Effector memory CD8-positive, alpha-beta T cell (primary cell): ENCODE measurements at regions not wholly inside any gene's neighbourhood (a gene's known extent, or its start where the extent isn't known, plus 50 kb on each side); places are given as distances from the start of the nearest gene placed in this dataset.

Source experiments
- ATAC-seq: fragments of 150-1000 bp; cut with Tn5 transposase; replicated peaks from 2 replicates; pipeline ENCODE4 v1.10.0; 2021; ENCODE audit warnings: mild to moderate bottlenecking, moderate library complexity
- DNase-seq, 3 experiments: peaks; one replicate each; pipeline ENCODE4 v3.0.0; 2021
- H3K27ac Mint-ChIP-seq, 2 donors: one replicate each; pipeline ENCODE4 v1.8.0; 2022; ENCODE audit warnings: mild to moderate bottlenecking in 2 of 2, mixed read lengths in 2 of 2, moderate library complexity in 2 of 2
- H3K27me3 Mint-ChIP-seq, 2 donors: one replicate each; pipeline ENCODE4 v1.8.0; 2022; ENCODE audit warnings: mixed read lengths in 2 of 2
- H3K36me3 Mint-ChIP-seq: one replicate; pipeline ENCODE4 v1.8.0; 2022; ENCODE audit warnings: mild to moderate bottlenecking, moderate library complexity, mixed read lengths; ENCODE audit not compliant: insufficient read depth
- H3K4me1 Mint-ChIP-seq, 2 donors: one replicate each; pipeline ENCODE4 v1.8.0; 2022; ENCODE audit warnings: low read depth in 2 of 2, mixed read lengths in 2 of 2
- H3K4me3 Mint-ChIP-seq, 2 donors: one replicate each; pipeline ENCODE4 v1.8.0; 2022; ENCODE audit warnings: mild to moderate bottlenecking in 2 of 2, mixed read lengths in 2 of 2, moderate library complexity in 2 of 2
- H3K9me3 Mint-ChIP-seq, 2 donors: one replicate each; pipeline ENCODE4 v1.8.0; 2022; ENCODE audit warnings: mixed read lengths in 2 of 2

DNA sequence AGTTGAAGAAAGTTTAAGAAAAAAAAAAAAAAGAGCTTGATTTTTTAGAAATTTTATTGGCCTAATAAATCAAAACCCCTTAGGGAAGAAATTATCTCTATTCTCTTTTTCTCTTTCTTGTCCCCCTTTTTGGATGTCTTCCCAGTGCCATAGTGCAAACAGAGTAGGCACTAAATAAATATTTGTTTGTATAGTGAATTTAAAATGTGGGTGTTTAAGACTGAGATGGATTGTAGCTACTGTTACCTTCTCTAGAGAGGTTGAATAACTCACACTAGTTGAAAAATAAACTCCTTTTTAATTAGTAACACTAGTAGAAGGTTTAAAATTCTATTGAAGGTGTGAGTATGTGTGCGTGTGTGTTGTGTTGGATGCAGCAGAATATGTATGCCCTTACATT lies 783.8 kb downstream of the NXPH1 start:
- H3K9me3 Mint-ChIP-seq: peaks cover 4 to 9% of the 10 kb centered on the region in 2 donors
- H3K4me1 Mint-ChIP-seq: no peaks in the 10 kb centered on the region
- no peaks in the 10 kb centered on the region for H3K36me3 Mint-ChIP-seq
- no peaks in the 10 kb centered on the region for H3K27me3 Mint-ChIP-seq
- DNase-seq (no peak), ATAC-seq (no peak)
- H3K27ac Mint-ChIP-seq: no peak overlapping the region
- H3K4me3 Mint-ChIP-seq: no peak overlapping the region

GRCh38 chr7:9226500-9226899 lies 793.1 kb downstream of the NXPH1 start:
- no peaks in the 10 kb centered on the region for H3K4me1 Mint-ChIP-seq
- no peak overlapping the region for H3K4me3 Mint-ChIP-seq
- no peaks in the 10 kb centered on the region for H3K27me3 Mint-ChIP-seq
- H3K36me3 Mint-ChIP-seq: no peaks in the 10 kb centered on the region
- no peak for ATAC-seq
- DNase-seq: no peak
- H3K9me3 Mint-ChIP-seq: peaks cover 0 to 6% of the 10 kb centered on the region in 2 donors
- no peak overlapping the region for H3K27ac Mint-ChIP-seq

GRCh38 chr7:9231630-9232121 lies 798.3 kb downstream of the NXPH1 start:
- no peak for ATAC-seq
- Mint-ChIP-seq H3K36me3 (no peaks in the 10 kb centered on the region), H3K4me1 (no peaks in the 10 kb centered on the region), H3K4me3 (no peak overlapping the region), H3K27me3 (no peaks in the 10 kb centered on the region), H3K27ac (no peak overlapping the region), H3K9me3 (peaks cover 6 to 9% of the 10 kb centered on the region in 2 donors)
- no peak for DNase-seq

GRCh38 chr7:9240001-9240400 lies 806.6 kb downstream of the NXPH1 start:
- no peak for ATAC-seq
- no peak overlapping the region for H3K27ac Mint-ChIP-seq
- H3K27me3 Mint-ChIP-seq: no peaks in the 10 kb centered on the region
- H3K4me3 Mint-ChIP-seq: no peak overlapping the region
- H3K36me3 Mint-ChIP-seq: no peaks in the 10 kb centered on the region
- no peaks in the 10 kb centered on the region for H3K4me1 Mint-ChIP-seq
- peaks cover 11 to 17% of the 10 kb centered on the region in 2 donors for H3K9me3 Mint-ChIP-seq
- no peak for DNase-seq

DNA sequence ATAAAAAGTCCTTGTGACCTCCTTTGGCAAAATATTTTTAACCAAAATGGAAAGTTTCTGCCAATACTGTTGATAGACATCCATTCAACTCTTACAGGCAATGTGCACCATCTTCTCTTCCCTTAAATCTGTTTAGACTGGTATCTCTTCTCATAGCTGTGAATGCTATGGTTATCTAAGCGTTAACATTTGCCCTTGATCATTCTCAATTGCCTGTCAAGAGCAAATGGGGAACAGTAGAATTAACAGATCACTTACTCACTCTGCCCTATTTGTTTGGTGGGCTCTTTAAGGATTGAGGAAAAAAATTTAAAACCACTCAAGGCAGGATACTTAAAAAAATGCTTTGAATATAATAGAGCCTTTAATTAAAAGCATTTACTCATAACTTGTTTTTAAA lies 808.4 kb downstream of the NXPH1 start:
- no peak overlapping the region for H3K4me3 Mint-ChIP-seq
- DNase-seq (no peak), ATAC-seq (no peak)
- H3K36me3 Mint-ChIP-seq: no peaks in the 10 kb centered on the region
- peaks cover 8 to 9% of the 10 kb centered on the region in 2 donors for H3K9me3 Mint-ChIP-seq
- H3K4me1 Mint-ChIP-seq: no peaks in the 10 kb centered on the region
- no peak overlapping the region for H3K27ac Mint-ChIP-seq
- H3K27me3 Mint-ChIP-seq: no peaks in the 10 kb centered on the region

DNA sequence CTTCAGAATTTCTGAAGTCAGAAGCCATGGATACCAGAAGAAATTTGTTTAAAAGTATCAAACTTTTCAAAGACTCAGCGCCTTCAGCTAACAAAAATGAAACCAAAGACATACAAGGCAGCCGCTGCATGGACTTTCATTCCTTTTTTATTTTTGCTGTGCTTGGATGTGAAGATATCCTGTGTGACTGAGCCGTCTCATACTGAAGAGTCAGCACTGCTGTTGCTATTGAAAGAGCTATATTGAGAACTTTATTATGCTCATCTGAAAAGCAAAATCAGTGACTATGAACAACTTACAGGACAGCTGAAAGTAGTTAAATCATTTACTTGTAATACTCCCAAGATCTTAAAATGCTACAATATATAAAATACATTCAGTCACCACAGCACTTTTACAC lies 809.2 kb downstream of the NXPH1 start:
- Mint-ChIP-seq H3K9me3 (peaks cover 8 to 9% of the 10 kb centered on the region in 2 donors), H3K36me3 (no peaks in the 10 kb centered on the region), H3K27me3 (no peaks in the 10 kb centered on the region), H3K4me1 (no peaks in the 10 kb centered on the region), H3K27ac (no peak overlapping the region), H3K4me3 (no peak overlapping the region)
- ATAC-seq (no peak), DNase-seq (no peak)

GRCh38 chr7:9250876-9251275 lies 817.5 kb downstream of the NXPH1 start:
- no peak for DNase-seq
- Mint-ChIP-seq H3K9me3 (peaks cover 22 to 26% of the 10 kb centered on the region in 2 donors), H3K4me3 (no peak overlapping the region), H3K36me3 (no peaks in the 10 kb centered on the region), H3K4me1 (no peaks in the 10 kb centered on the region), H3K27me3 (no peaks in the 10 kb centered on the region), H3K27ac (no peak overlapping the region)
- no peak for ATAC-seq

- no peaks in the 10 kb centered on the region for H3K36me3 Mint-ChIP-seq
- ATAC-seq: no peak
- no peak overlapping the region for H3K4me3 Mint-ChIP-seq
- H3K4me1 Mint-ChIP-seq: no peaks in the 10 kb centered on the region
- no peak for DNase-seq
- peaks cover 1 to 8% of the 10 kb centered on the region in 2 donors for H3K9me3 Mint-ChIP-seq
- H3K27me3 Mint-ChIP-seq: no peaks in the 10 kb centered on the region
- no peak overlapping the region for H3K27ac Mint-ChIP-seq
Measured at GRCh38 chr7:9264395-9264794, 831.0 kb downstream of the NXPH1 start.

- H3K27me3 Mint-ChIP-seq: no peaks in the 10 kb centered on the region
- DNase-seq: no peak
Measured at GRCh38 chr7:9280088-9280487, 846.7 kb downstream of the NXPH1 start.

DNA sequence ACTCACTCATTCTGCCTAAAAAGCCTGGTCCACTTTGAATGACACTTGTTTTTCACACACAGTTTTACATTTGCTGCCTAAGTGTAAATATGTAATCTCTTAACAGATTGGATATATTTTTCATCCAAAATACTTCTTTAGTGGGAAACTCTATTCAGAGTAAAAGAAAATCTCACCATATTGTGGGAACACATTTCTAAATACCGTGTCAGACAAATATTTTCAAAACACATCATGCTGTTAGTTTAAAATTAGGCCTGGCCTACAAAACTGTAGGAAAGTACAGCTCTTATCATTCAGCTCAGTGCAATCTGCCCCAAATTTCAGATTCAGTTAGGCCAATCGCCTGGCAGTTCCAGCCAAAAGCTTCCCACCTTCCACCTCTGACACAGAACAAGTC lies 849.8 kb downstream of the NXPH1 start:
- H3K4me3 Mint-ChIP-seq: no peak overlapping the region
- ATAC-seq (no peak), DNase-seq (no peak)
- no peaks in the 10 kb centered on the region for H3K27me3 Mint-ChIP-seq
- no peak overlapping the region for H3K27ac Mint-ChIP-seq
- H3K9me3 Mint-ChIP-seq: peaks cover 4 to 10% of the 10 kb centered on the region in 2 donors
- H3K36me3 Mint-ChIP-seq: no peaks in the 10 kb centered on the region
- no peaks in the 10 kb centered on the region for H3K4me1 Mint-ChIP-seq

More at GRCh38 chr7:9280088-9280487, 846.7 kb downstream of the NXPH1 start:
- no peak for ATAC-seq
- H3K4me1 Mint-ChIP-seq: no peaks in the 10 kb centered on the region
- H3K27ac Mint-ChIP-seq: no peak overlapping the region
- H3K36me3 Mint-ChIP-seq: no peaks in the 10 kb centered on the region
- H3K9me3 Mint-ChIP-seq: peaks cover 0 to 4% of the 10 kb centered on the region in 2 donors
- no peak overlapping the region for H3K4me3 Mint-ChIP-seq

- DNase-seq (no peak), ATAC-seq (no peak)
- no peaks in the 10 kb centered on the region for H3K4me1 Mint-ChIP-seq
- H3K9me3 Mint-ChIP-seq: no peaks in the 10 kb centered on the region
- no peak overlapping the region for H3K4me3 Mint-ChIP-seq
- no peak overlapping the region for H3K27ac Mint-ChIP-seq
- H3K27me3 Mint-ChIP-seq: no peaks in the 10 kb centered on the region
- no peaks in the 10 kb centered on the region for H3K36me3 Mint-ChIP-seq
Measured at GRCh38 chr7:9302436-9302835, 869.0 kb downstream of the NXPH1 start.

- Mint-ChIP-seq H3K4me3 (no peak overlapping the region), H3K27me3 (no peaks in the 10 kb centered on the region), H3K36me3 (no peaks in the 10 kb centered on the region), H3K9me3 (no peaks in the 10 kb centered on the region), H3K4me1 (no peaks in the 10 kb centered on the region), H3K27ac (no peak overlapping the region)
- ATAC-seq: no peak
- DNase-seq: no peak
Measured at GRCh38 chr7:9307131-9307530, 873.7 kb downstream of the NXPH1 start.

DNA sequence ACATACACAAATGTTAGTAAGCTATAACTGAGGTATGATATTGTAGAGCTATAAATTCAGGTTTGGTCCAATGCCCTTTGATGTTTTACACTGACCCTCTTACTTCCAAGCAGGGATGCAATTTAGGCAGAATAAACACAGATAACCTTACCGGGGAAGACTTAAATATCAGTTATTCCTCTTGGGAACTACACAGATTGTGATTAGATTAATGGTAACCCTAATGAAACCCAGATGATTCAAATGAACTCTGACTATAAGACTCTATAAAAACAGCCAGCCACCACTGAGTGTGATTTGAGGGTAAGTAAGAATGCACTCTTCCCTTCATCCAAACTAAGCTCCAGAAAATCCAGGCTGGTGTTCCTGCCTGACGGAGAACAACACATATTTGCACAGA lies 891.1 kb downstream of the NXPH1 start:
- no peaks in the 10 kb centered on the region for H3K4me1 Mint-ChIP-seq
- H3K27ac Mint-ChIP-seq: no peak overlapping the region
- ATAC-seq (no peak), DNase-seq (no peak)
- H3K9me3 Mint-ChIP-seq: peaks cover 16 to 29% of the 10 kb centered on the region in 2 donors
- no peak overlapping the region for H3K4me3 Mint-ChIP-seq
- H3K27me3 Mint-ChIP-seq: no peaks in the 10 kb centered on the region
- no peaks in the 10 kb centered on the region for H3K36me3 Mint-ChIP-seq

- no peaks in the 10 kb centered on the region for H3K36me3 Mint-ChIP-seq
- H3K27ac Mint-ChIP-seq: no peak overlapping the region
- peaks cover 5 to 6% of the 10 kb centered on the region in 2 donors for H3K9me3 Mint-ChIP-seq
- H3K4me1 Mint-ChIP-seq: no peaks in the 10 kb centered on the region
- ATAC-seq (no peak), DNase-seq (no peak)
- no peak overlapping the region for H3K4me3 Mint-ChIP-seq
- H3K27me3 Mint-ChIP-seq: no peaks in the 10 kb centered on the region
Measured at GRCh38 chr7:9328296-9328695, 894.9 kb downstream of the NXPH1 start.

DNA sequence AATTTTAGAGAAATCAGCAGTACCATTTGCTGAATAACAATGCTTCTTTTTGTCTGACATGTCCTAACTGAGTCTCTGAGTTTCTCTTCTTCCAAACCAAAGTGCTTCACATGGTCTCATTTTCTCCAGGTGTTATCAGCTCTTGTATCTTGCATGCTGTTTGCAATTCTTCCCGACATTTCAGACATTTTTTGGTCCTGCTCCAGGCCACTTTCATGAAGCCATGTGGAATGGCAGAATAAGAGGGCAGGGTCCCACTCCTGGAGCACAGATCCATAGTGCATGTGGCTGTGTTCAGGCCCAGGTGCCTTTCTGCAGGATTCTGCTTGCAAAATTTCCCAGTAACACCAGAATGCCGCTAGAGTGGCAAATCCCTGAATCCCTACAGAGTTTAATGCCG lies 916.2 kb downstream of the NXPH1 start:
- H3K27me3 Mint-ChIP-seq: no peaks in the 10 kb centered on the region
- no peak for ATAC-seq
- H3K4me3 Mint-ChIP-seq: no peak overlapping the region
- H3K36me3 Mint-ChIP-seq: no peaks in the 10 kb centered on the region
- DNase-seq: no peak
- no peaks in the 10 kb centered on the region for H3K4me1 Mint-ChIP-seq
- peaks cover 10 to 13% of the 10 kb centered on the region in 2 donors for H3K9me3 Mint-ChIP-seq
- no peak overlapping the region for H3K27ac Mint-ChIP-seq
